ENCODE measurements at regions not wholly inside any gene's neighbourhood (a gene's known extent, or its start where the extent isn't known, plus 50 kb on each side); places are given as distances from the start of the nearest gene placed in this dataset.

GRCh38 chr22:22037229-22037628 lies 54.6 kb upstream of the TOP3B start:
- intact Hi-C loops (cut with DNase I): no loop called here
- H3K27ac ChIP-seq: no peak overlapping the region

GRCh38 chr22:22036588-22036987 lies 54.0 kb upstream of the TOP3B start:
- DNase-seq (ENCODE audit: low spot score in 2 of 2): no peak
- TF ChIP-seq CTCF (IDR thresholded peaks at IDR 0.05): no peak
- no peak overlapping the region for H3K27ac ChIP-seq
- no peaks in the 10 kb centered on the region for H3K4me1 ChIP-seq
- no peaks in the 10 kb centered on the region for H3K9me3 ChIP-seq
- H3K36me3 ChIP-seq: no peaks in the 10 kb centered on the region
- H3K27me3 ChIP-seq: no peaks in the 10 kb centered on the region
- H3K4me3 ChIP-seq: no peak overlapping the region
- intact Hi-C loops (cut with DNase I): no loop called here

More at GRCh38 chr22:22037229-22037628, 54.6 kb upstream of the TOP3B start:
- no peak for TF ChIP-seq CTCF (IDR thresholded peaks at IDR 0.05)
- Histone ChIP-seq H3K4me1 (no peaks in the 10 kb centered on the region), H3K4me3 (no peak overlapping the region), H3K36me3 (no peaks in the 10 kb centered on the region), H3K27me3 (no peaks in the 10 kb centered on the region), H3K9me3 (no peaks in the 10 kb centered on the region)
- DNase-seq (ENCODE audit: low spot score in 2 of 2): no peak

- Histone ChIP-seq H3K9me3 (no peaks in the 10 kb centered on the region), H3K4me3 (no peak overlapping the region), H3K27ac (no peak overlapping the region), H3K36me3 (no peaks in the 10 kb centered on the region), H3K4me1 (peaks cover 0 to 5% of the 10 kb centered on the region in 2 donors), H3K27me3 (no peaks in the 10 kb centered on the region)
- intact Hi-C loops (cut with DNase I): no loop called here
- no peak for TF ChIP-seq CTCF (IDR thresholded peaks at IDR 0.05)
- DNase-seq (ENCODE audit: low spot score in 2 of 2): no peak
Observed at GRCh38 chr22:22035771-22036314, 53.3 kb upstream of the TOP3B start.

- no peaks in the 10 kb centered on the region for H3K36me3 ChIP-seq
- no peaks in the 10 kb centered on the region for H3K9me3 ChIP-seq
- no peak overlapping the region for H3K27ac ChIP-seq
- DNase-seq (ENCODE audit: low spot score in 2 of 2): no peak
- H3K4me3 ChIP-seq: no peak overlapping the region
- intact Hi-C loops (cut with DNase I): no loop called here
- peaks cover 0 to 10% of the 10 kb centered on the region in 2 donors for H3K4me1 ChIP-seq
- H3K27me3 ChIP-seq: no peaks in the 10 kb centered on the region
- TF ChIP-seq CTCF (IDR thresholded peaks at IDR 0.05): no peak
Observed at GRCh38 chr22:22035203-22035602, 52.6 kb upstream of the TOP3B start.

- no peaks in the 10 kb centered on the region for H3K9me3 ChIP-seq
- intact Hi-C loops (cut with DNase I): no loop called here
- no peak for DNase-seq (ENCODE audit: low spot score in 2 of 2)
- peaks cover 0 to 10% of the 10 kb centered on the region in 2 donors for H3K4me1 ChIP-seq
- no peaks in the 10 kb centered on the region for H3K36me3 ChIP-seq
- no peak overlapping the region for H3K27ac ChIP-seq
- H3K27me3 ChIP-seq: no peaks in the 10 kb centered on the region
- no peak for TF ChIP-seq CTCF (IDR thresholded peaks at IDR 0.05)
- no peak overlapping the region for H3K4me3 ChIP-seq
Observed at GRCh38 chr22:22034469-22035132, 52.0 kb upstream of the TOP3B start.
